ENCODE measurements at regions not wholly inside any gene's neighbourhood (a gene's known extent, or its start where the extent isn't known, plus 50 kb on each side); places are given as distances from the start of the nearest gene placed in this dataset.
"Not testable (repeated sequence)": the region's sequence is repeated elsewhere in the genome, so short reads cannot be mapped to it uniquely, and the experiment has no call there.

DNA sequence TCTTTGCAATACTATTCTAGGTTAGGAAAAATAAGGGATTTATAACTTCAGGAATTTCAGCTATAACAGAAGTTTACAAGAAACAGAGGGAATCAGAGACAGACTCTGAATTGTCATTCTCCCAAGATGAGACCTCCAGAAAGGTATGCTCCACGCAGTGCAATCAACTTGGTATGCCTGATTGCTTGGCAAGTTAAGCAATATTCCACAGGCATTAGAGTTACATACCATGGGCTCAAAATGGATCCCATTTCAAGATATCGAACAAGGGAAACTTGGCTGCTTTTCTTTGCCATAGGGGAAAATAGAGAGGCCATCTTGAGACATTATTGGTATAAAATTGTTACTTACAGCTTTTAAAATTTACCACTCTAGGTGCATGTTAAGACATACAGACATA, 615.6 kb upstream of the SOX9 start:
- H3F3A ChIP-seq (ENCODE audit: low read depth) = no peaks in the 10 kb centered on the region
- H3K27me3 ChIP-seq (ENCODE audit: insufficient read depth, low read length, poor library complexity, severe bottlenecking) = no peaks in the 10 kb centered on the region
- H3K36me3 ChIP-seq (ENCODE audit: insufficient read depth, low read length) = no peaks in the 10 kb centered on the region
- no peaks in the 10 kb centered on the region for H3K9me3 ChIP-seq (ENCODE audit: insufficient read depth, low read depth, low read length)
- TF ChIP-seq, protein P1, sequence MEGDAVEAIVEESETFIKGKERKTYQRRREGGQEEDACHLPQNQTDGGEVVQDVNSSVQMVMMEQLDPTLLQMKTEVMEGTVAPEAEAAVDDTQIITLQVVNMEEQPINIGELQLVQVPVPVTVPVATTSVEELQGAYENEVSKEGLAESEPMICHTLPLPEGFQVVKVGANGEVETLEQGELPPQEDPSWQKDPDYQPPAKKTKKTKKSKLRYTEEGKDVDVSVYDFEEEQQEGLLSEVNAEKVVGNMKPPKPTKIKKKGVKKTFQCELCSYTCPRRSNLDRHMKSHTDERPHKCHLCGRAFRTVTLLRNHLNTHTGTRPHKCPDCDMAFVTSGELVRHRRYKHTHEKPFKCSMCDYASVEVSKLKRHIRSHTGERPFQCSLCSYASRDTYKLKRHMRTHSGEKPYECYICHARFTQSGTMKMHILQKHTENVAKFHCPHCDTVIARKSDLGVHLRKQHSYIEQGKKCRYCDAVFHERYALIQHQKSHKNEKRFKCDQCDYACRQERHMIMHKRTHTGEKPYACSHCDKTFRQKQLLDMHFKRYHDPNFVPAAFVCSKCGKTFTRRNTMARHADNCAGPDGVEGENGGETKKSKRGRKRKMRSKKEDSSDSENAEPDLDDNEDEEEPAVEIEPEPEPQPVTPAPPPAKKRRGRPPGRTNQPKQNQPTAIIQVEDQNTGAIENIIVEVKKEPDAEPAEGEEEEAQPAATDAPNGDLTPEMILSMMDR (conservative IDR thresholded peaks at IDR 0.05; ENCODE audit: low read length) = no peak
- no peak for TF ChIP-seq EZH2phosphoT487 (IDR thresholded peaks at IDR 0.05; ENCODE audit: borderline replicate concordance)
- H3K4me3 ChIP-seq (ENCODE audit: low read length, poor library complexity, severe bottlenecking) = no peak overlapping the region
- H3K4me2 ChIP-seq (ENCODE audit: low read depth, low read length, poor library complexity, severe bottlenecking) = no peak overlapping the region
- H2AFZ ChIP-seq (ENCODE audit: low read length) = no peak overlapping the region
- no peaks in the 10 kb centered on the region for H4K20me1 ChIP-seq (ENCODE audit: insufficient read depth, low read length, poor library complexity, severe bottlenecking)
- no peaks in the 10 kb centered on the region for H3K9me2 ChIP-seq (replicated peaks; ENCODE audit: low read depth, low read length)
- no peaks in the 10 kb centered on the region for H3K79me2 ChIP-seq (ENCODE audit: insufficient read depth, low read length)
- no peaks in the 10 kb centered on the region for H3K4me1 ChIP-seq (ENCODE audit: insufficient read depth, low read length, poor library complexity, severe bottlenecking)
- H3K9ac ChIP-seq (ENCODE audit: low read depth, low read length, poor library complexity, severe bottlenecking) = no peak overlapping the region

DNA sequence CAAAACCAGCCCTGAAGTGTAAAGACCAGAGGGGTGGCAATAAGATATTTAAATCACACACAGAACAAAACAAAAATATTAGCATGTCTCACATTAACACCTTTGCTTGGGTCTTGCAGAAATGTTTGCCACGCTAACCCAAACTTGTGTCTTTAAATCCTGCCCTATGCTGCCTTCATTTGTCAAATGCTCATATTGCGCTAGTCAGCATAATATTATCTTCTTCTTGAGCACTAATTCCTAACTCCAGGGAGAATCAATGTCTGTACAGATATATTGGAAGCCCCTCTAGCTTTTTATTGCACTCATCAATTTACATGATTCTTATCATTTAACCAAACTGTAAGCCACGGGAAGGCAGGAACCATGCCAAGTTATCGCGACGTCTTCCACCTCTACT, 614.8 kb upstream of the SOX9 start:
- no peaks in the 10 kb centered on the region for H3K9me2 ChIP-seq (replicated peaks; ENCODE audit: low read depth, low read length)
- H3K9ac ChIP-seq (ENCODE audit: low read depth, low read length, poor library complexity, severe bottlenecking) = no peak overlapping the region
- H4K20me1 ChIP-seq (ENCODE audit: insufficient read depth, low read length, poor library complexity, severe bottlenecking) = no peaks in the 10 kb centered on the region
- H3K4me1 ChIP-seq (ENCODE audit: insufficient read depth, low read length, poor library complexity, severe bottlenecking) = no peaks in the 10 kb centered on the region
- no peaks in the 10 kb centered on the region for H3K9me3 ChIP-seq (ENCODE audit: insufficient read depth, low read depth, low read length)
- no peaks in the 10 kb centered on the region for H3K36me3 ChIP-seq (ENCODE audit: insufficient read depth, low read length)
- no peaks in the 10 kb centered on the region for H3F3A ChIP-seq (ENCODE audit: low read depth)
- no peaks in the 10 kb centered on the region for H3K27me3 ChIP-seq (ENCODE audit: insufficient read depth, low read length, poor library complexity, severe bottlenecking)
- H3K4me2 ChIP-seq (ENCODE audit: low read depth, low read length, poor library complexity, severe bottlenecking) = no peak overlapping the region
- no peak overlapping the region for H2AFZ ChIP-seq (ENCODE audit: low read length)
- no peak overlapping the region for H3K4me3 ChIP-seq (ENCODE audit: low read length, poor library complexity, severe bottlenecking)
- TF ChIP-seq EZH2phosphoT487 (IDR thresholded peaks at IDR 0.05; ENCODE audit: borderline replicate concordance) = no peak
- TF ChIP-seq, protein P1 (conservative IDR thresholded peaks at IDR 0.05; ENCODE audit: low read length) = no peak
- H3K79me2 ChIP-seq (ENCODE audit: insufficient read depth, low read length) = no peaks in the 10 kb centered on the region

DNA sequence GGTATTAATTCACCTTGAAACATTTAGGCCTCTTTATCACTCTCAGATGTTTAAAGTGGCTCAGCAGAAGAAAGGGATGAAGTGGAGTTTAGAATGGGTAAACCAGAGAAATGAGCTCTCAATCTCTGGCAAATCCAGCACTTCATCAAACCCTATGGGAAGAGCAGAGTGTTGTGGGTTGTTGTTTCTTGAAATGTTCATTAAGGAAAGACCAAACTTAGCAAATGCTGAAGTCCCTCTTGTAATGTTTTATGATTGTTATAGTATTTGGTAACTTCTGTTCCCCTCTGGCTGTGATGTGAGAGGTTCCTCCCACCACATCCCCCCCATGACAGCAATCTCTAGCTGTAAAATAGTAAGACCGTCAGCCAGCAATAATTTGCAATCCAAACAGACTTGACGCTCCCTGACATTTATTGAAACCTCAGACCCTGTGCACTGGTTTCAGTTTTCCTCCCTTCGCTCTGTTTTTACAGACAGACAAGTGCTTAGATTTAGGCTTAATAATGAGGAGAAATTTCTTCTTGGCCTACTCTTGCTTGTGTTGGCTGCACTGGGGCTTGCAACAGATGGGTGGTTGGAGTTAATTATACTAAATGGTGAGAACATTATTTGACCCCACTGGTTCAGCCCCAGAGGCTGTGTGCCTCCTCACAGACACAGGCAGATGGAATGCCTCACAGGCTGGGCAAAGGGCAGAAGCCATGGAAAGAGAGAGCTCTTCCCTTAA, 609.4 kb upstream of the SOX9 start:
- Histone ChIP-seq H3K4me1 (ENCODE audit: insufficient read depth, low read length, poor library complexity, severe bottlenecking) (no peaks in the 10 kb centered on the region), H2AFZ (ENCODE audit: low read length) (no peak overlapping the region), H3K9me3 (ENCODE audit: insufficient read depth, low read depth, low read length) (no peaks in the 10 kb centered on the region), H4K20me1 (ENCODE audit: insufficient read depth, low read length, poor library complexity, severe bottlenecking) (no peaks in the 10 kb centered on the region), H3F3A (ENCODE audit: low read depth) (no peaks in the 10 kb centered on the region), H3K4me3 (ENCODE audit: low read length, poor library complexity, severe bottlenecking) (no peak overlapping the region), H3K4me2 (ENCODE audit: low read depth, low read length, poor library complexity, severe bottlenecking) (no peak overlapping the region), H3K36me3 (ENCODE audit: insufficient read depth, low read length) (no peaks in the 10 kb centered on the region), H3K27me3 (ENCODE audit: insufficient read depth, low read length, poor library complexity, severe bottlenecking) (no peaks in the 10 kb centered on the region), H3K9me2 (replicated peaks; ENCODE audit: low read depth, low read length) (no peaks in the 10 kb centered on the region), H3K79me2 (ENCODE audit: insufficient read depth, low read length) (no peaks in the 10 kb centered on the region), H3K9ac (ENCODE audit: low read depth, low read length, poor library complexity, severe bottlenecking) (no peak overlapping the region)
- TF ChIP-seq, protein P1 (conservative IDR thresholded peaks at IDR 0.05; ENCODE audit: low read length) = no peak
- no peak for TF ChIP-seq EZH2phosphoT487 (IDR thresholded peaks at IDR 0.05; ENCODE audit: borderline replicate concordance)

DNA sequence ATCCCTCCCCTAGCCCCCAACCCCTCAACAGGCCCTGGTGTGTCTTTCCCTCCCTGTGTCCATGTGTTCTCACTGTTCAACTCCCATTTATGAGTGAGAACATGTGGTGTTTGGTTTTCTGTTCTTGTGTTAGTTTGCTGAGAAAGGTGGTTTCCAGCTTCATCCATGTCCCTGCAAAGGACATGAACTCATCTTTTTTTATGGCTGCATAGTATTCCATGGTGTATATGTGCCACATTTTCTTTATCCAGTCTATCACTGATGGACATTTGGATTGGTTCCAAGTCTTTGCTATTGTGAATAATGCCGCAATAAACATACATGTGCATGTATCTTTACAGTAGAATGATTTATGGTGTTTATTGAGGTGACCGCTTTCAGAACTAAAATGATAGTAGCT, 607.1 kb upstream of the SOX9 start:
- not testable (repeated sequence) for H2AFZ ChIP-seq (ENCODE audit: low read length); H3K9ac ChIP-seq (ENCODE audit: low read depth, low read length, poor library complexity, severe bottlenecking); H3K36me3 ChIP-seq (ENCODE audit: insufficient read depth, low read length); H3K9me2 ChIP-seq (replicated peaks; ENCODE audit: low read depth, low read length); H4K20me1 ChIP-seq (ENCODE audit: insufficient read depth, low read length, poor library complexity, severe bottlenecking); H3F3A ChIP-seq (ENCODE audit: low read depth); H3K4me2 ChIP-seq (ENCODE audit: low read depth, low read length, poor library complexity, severe bottlenecking); H3K4me1 ChIP-seq (ENCODE audit: insufficient read depth, low read length, poor library complexity, severe bottlenecking); H3K4me3 ChIP-seq (ENCODE audit: low read length, poor library complexity, severe bottlenecking); H3K27me3 ChIP-seq (ENCODE audit: insufficient read depth, low read length, poor library complexity, severe bottlenecking); H3K9me3 ChIP-seq (ENCODE audit: insufficient read depth, low read depth, low read length); H3K79me2 ChIP-seq (ENCODE audit: insufficient read depth, low read length)

Measured in Loucy (cell line).